Fibroblast of peridontal ligament (primary cell): ENCODE measurements at regions not wholly inside any gene's neighbourhood (a gene's known extent, or its start where the extent isn't known, plus 50 kb on each side); places are given as distances from the start of the nearest gene placed in this dataset.

Source experiments
- DNase-seq: peaks from one replicate; pipeline ENCODE4 v3.0.0-alpha.2; 2010; ENCODE audit errors: extremely low read depth

DNA sequence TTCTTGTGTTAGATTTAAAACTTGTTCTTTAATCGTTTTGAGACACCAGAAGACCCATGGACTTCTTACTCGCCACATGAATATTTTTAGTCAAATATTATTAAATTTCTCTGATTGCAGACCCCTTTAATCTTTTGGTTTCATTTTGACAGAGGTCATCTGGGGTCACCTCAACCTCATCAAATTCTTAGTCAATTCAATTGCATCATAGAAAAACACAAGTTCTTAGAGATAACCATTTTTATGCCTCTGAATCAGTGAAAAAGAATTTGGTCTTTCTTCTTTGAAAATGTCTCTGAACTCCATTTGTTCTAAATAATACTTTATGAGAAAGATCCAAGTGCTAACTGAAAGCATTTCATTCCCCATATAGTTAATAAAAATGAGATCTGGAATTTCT lies 55.2 kb upstream of the CBLN4 start:
- DNase-seq, result no peak

GRCh38 chr20:56069016-56069415 lies 63.7 kb upstream of the CBLN4 start:
- no peak for DNase-seq

GRCh38 chr20:56072165-56072564 lies 66.8 kb upstream of the CBLN4 start:
- no peak for DNase-seq

GRCh38 chr20:56088375-56088774 lies 83.1 kb upstream of the CBLN4 start:
- no peak for DNase-seq

- DNase-seq, result no peak
Observed at GRCh38 chr20:56091628-56092234, 86.4 kb upstream of the CBLN4 start.

DNA sequence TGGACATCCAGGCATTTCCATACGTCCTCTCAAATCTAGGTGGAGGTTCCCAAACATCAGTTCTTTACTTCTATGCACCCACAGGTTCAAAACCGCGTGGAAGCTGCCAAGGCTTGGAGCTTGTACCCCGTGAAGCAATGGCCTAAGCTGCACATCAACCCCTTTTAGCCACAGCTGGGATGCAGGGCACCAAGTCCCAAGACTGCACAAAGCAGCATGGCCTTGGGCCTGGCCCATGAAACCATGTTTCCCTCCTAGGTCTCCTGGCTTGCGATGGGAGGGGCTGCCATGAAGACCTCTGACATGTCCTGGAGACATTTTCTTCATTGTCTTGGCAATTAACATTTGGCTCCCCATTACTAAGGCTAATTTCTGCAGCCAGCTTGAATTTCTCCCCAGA lies 88.9 kb upstream of the CBLN4 start:
- no peak for DNase-seq

- DNase-seq, result no peak
Observed at GRCh38 chr20:56098981-56099500, 93.7 kb upstream of the CBLN4 start.

DNA sequence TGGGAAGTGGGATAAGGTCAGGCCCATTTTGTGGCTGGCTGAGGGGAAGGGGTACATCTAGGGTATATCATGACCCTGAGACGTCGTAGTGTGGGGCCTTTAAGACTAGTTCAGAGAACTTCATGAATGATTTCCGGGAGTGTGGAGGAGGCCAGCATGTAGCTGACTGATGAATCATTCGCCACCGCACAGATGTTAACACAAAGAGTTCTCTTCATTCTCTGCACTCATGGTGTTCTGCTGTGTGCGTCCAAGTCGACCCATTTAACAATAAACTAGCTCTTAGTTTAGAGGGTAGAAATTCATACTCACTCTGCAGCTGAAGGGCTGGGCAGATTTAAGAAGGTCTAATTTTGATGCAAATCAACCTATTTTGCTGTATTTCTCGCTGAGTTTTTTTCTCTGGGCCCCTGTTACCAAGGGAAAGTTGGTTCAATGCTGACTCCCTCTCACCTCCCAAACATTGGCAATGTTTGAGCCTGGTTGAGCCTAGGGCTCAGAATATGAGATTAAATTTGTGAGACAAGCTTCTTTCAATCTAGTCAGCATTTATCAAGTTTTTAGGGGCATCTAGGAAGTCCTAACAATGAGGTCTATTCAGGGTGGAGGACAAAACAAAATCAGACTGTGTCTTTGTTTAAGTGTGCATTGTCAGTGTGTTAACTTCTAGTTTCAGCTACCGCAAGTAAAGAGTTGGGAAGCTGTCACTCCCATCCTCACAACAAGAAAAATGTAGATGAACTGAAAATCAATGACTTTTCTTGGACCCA lies 106.8 kb upstream of the CBLN4 start:
- DNase-seq, result no peak

DNA sequence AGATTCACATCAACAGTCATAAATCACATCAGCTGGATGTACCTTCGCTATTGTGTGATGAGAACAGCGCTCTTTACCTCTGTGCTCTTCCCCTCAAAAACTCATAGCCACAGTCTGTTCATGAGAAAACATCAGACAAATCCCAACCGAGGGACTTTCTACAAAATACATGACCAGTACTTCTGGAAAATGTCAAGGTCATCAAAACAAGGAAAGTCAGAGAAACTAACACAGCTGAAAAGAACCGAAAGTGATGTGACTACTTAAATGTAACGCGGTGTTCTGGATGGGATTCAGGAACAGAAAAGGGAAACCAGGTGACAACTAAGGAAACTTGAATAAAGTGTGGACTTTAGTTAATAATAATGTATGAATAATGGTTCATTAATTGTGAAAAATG lies 112.0 kb upstream of the CBLN4 start:
- no peak for DNase-seq

GRCh38 chr20:56121850-56122249 lies 116.5 kb upstream of the CBLN4 start:
- no peak for DNase-seq

- no peak for DNase-seq
Observed at GRCh38 chr20:56143759-56144158, 104.8 kb upstream of the MC3R start.

GRCh38 chr20:56151834-56152233 lies 96.7 kb upstream of the MC3R start:
- no peak for DNase-seq

- no peak for DNase-seq
Observed at GRCh38 chr20:56153926-56154325, 94.6 kb upstream of the MC3R start.

DNA sequence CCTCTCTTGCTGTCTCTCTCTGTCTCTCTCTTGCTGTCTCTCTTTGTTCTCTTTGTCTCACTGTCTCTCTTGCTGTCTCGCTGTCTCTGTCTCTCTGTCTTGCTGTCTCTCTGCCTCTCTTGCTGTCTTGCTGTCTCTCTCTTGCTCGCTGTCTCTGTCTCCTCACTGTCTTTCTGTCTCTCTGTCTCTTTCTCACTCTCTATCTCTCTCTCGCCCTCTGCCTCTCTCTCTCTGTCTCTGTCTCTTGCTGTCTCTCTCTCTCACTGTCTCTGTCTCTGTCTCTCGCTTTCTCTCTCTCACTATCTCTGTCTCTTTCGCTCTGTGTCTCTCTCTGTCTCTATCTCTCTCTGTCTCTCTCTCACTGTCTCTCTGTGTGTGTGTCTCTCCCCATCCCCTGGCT lies 92.9 kb upstream of the MC3R start:
- no peak for DNase-seq

- no peak for DNase-seq
Observed at GRCh38 chr20:56157530-56158203, 90.9 kb upstream of the MC3R start.

DNA sequence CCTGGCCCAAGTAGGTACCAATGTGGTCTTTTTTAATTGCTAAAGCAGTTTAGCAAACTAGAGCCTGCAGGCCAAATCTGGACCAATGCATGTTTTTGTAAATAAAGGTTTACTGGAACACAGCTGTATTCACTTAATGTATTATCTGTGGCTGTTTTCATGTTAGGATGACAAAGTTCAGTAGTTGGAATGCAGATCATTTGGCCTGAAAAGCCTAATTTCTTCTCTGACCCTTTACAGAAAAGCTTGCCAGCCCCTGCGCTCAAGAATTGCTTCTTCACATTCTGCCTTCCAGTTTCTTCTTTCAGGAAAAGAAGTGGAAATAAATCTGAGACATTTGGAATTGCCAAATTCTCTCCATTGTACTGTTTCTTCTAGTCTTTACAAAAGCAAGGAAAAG lies 90.0 kb upstream of the MC3R start:
- DNase-seq, result no peak

- DNase-seq, result no peak
Observed at GRCh38 chr20:56160956-56161355, 87.6 kb upstream of the MC3R start.

- DNase-seq, result no peak
Observed at GRCh38 chr20:56163806-56164205, 84.7 kb upstream of the MC3R start.

GRCh38 chr20:56166781-56167465 lies 81.6 kb upstream of the MC3R start:
- no peak for DNase-seq

- no peak for DNase-seq
Observed at GRCh38 chr20:56171087-56172012, 77.2 kb upstream of the MC3R start.

DNA sequence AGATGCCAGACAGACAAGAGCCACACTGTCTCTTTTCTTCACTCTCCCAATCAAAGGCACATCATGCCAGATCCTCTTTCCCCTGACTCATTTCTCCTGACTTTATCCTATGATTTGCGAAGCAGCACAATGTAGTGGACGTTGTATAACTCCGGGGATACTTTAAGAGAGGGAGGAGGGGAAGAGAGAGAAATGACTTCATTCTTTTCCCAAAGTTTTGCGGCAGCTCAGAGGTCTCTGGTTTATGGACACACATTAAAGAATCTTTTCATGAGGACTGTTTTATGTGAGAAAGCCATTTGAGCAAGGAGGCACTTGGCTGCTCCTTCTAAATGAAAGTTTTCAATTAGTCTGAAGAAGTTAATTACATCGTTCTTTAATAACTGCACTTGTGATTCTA lies 75.1 kb upstream of the MC3R start:
- no peak for DNase-seq
